Fibroblast of skin of right quadriceps (primary cell): ENCODE measurements at regions not wholly inside any gene's neighbourhood (a gene's known extent, or its start where the extent isn't known, plus 50 kb on each side); places are given as distances from the start of the nearest gene placed in this dataset.
"Not testable (repeated sequence)": the region's sequence is repeated elsewhere in the genome, so short reads cannot be mapped to it uniquely, and the experiment has no call there.

Source experiments
- DNase-seq: peaks from one replicate; pipeline ENCODE4 v3.0.0-alpha.2; 2013

- no peak for DNase-seq
Measured at GRCh38 chr14:28565345-28565744, 201.2 kb upstream of the FOXG1 start.

- DNase-seq = peak; percentile 72
Measured at GRCh38 chr14:28570391-28570790, 196.2 kb upstream of the FOXG1 start.

GRCh38 chr14:28571636-28572035, 195.0 kb upstream of the FOXG1 start:
- peak; percentile 31 for DNase-seq

- DNase-seq = no peak
Measured at GRCh38 chr14:28576523-28576922, 190.1 kb upstream of the FOXG1 start.

GRCh38 chr14:28577187-28577586, 189.4 kb upstream of the FOXG1 start:
- DNase-seq = no peak

GRCh38 chr14:28577711-28578131, 188.9 kb upstream of the FOXG1 start:
- DNase-seq = peak; percentile 90

- DNase-seq = no peak
Measured at GRCh38 chr14:28584951-28585350, 181.6 kb upstream of the FOXG1 start.

GRCh38 chr14:28589792-28590191, 176.8 kb upstream of the FOXG1 start:
- no peak for DNase-seq

- DNase-seq = peak; percentile 86
Measured at GRCh38 chr14:28596391-28596790, 170.2 kb upstream of the FOXG1 start.

- no peak for DNase-seq
Measured at GRCh38 chr14:28599191-28599590, 167.4 kb upstream of the FOXG1 start.

- no peak for DNase-seq
Measured at GRCh38 chr14:28599605-28600004, 167.0 kb upstream of the FOXG1 start.

GRCh38 chr14:28603606-28604005, 163.0 kb upstream of the FOXG1 start:
- DNase-seq = peak; percentile 6

- DNase-seq = no peak
Measured at GRCh38 chr14:28607661-28608060, 158.9 kb upstream of the FOXG1 start.

GRCh38 chr14:28608443-28608842, 158.1 kb upstream of the FOXG1 start:
- DNase-seq = no peak

GRCh38 chr14:28608851-28609828, 157.4 kb upstream of the FOXG1 start:
- peak; percentile 57 for DNase-seq

- no peak for DNase-seq
Measured at GRCh38 chr14:28612414-28612813, 154.2 kb upstream of the FOXG1 start.

- no peak for DNase-seq
Measured at GRCh38 chr14:28613532-28613931, 153.1 kb upstream of the FOXG1 start.

- DNase-seq = no peak
Measured at GRCh38 chr14:28626780-28627179, 139.8 kb upstream of the FOXG1 start.

GRCh38 chr14:28629328-28630004, 137.1 kb upstream of the FOXG1 start:
- no peak for DNase-seq

- no peak for DNase-seq
Measured at GRCh38 chr14:28630100-28630499, 136.5 kb upstream of the FOXG1 start.

- DNase-seq = peak; percentile 41
Measured at GRCh38 chr14:28635387-28635786, 131.2 kb upstream of the FOXG1 start.

- not testable (repeated sequence) for DNase-seq
Measured at GRCh38 chr14:28635816-28636215, 130.8 kb upstream of the FOXG1 start.

GRCh38 chr14:28641189-28641588, 125.4 kb upstream of the FOXG1 start:
- not testable (repeated sequence) for DNase-seq

- peak; percentile 88 for DNase-seq
Measured at GRCh38 chr14:28651148-28651547, 115.4 kb upstream of the FOXG1 start.
